GM13976 (cell line): ENCODE measurements at regions not wholly inside any gene's neighbourhood (a gene's known extent, or its start where the extent isn't known, plus 50 kb on each side); places are given as distances from the start of the nearest gene placed in this dataset.

ENCODE experiments used
- DNase-seq: peaks from one replicate; pipeline ENCODE4 v3.0.0; 2012; ENCODE audit warnings: low spot score
- CTCF ChIP-seq: IDR thresholded peaks from 2 replicates; pipeline ENCODE4 v1.5.1; 2012; ENCODE audit warnings: borderline replicate concordance, mild to moderate bottlenecking; ENCODE audit not compliant: insufficient read depth; ENCODE audit errors: extremely low read depth, missing control alignments, control extremely low read depth
- in situ Hi-C: fragments of 300-500 bp; cut with MboI; formaldehyde crosslinking; loops from one replicate; pipeline ENCODE4 v1.12.0; 2022; ENCODE audit warnings: low sequenced_read_pairs, mixed read lengths, inconsistent platforms; ENCODE audit not compliant: unreplicated experiment

DNA sequence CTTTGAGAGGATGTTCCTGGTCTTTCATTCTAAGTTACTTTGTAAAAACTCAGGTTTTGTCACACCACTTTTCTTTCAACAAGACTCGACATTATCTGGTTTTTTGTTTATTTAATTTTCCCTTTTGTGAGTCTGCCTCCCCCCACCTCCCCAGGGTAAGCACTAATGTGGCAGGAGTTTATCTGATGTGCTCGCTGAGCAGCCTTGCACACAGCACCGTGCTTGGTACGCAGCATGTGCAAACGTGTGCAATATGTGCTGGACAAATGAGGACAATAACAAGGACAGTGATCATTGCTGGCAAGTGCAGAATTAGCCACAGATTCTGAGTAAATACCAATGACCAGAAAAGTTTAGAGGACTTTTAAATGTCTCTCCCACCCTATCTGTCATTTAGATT, 391.4 kb downstream of the IRS2 start:
- in situ Hi-C loops: no loop called here
- no peak for TF ChIP-seq CTCF
- DNase-seq: no peak

- in situ Hi-C loops: no loop called here
- TF ChIP-seq CTCF: no peak
- no peak for DNase-seq
Observed at GRCh38 chr13:109394311-109394988, 391.9 kb downstream of the IRS2 start.

DNA sequence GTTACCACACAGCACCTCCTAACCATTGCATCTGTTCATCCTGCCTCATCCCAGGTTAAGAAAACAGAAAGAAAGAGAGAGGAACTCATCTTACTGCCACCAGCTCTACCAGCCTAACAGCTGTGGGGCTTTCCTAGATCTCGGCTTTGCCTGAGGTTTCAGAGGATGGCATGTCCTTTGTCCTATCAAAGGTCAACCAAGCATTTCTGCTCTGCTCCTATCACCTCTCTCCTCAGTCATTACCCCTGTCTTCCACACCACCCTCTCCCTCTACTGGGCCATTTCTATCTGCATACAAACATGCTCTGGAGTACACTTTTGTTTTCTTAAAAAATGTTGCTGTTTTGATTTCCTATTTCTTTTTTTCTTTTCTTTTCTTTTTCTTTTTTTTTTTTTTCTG, 393.3 kb downstream of the IRS2 start:
- in situ Hi-C loops: no loop called here
- no peak for TF ChIP-seq CTCF
- no peak for DNase-seq

- in situ Hi-C loops: no loop called here
- no peak for DNase-seq
- TF ChIP-seq CTCF: no peak
Observed at GRCh38 chr13:109390391-109390790, 396.0 kb downstream of the IRS2 start.

DNA sequence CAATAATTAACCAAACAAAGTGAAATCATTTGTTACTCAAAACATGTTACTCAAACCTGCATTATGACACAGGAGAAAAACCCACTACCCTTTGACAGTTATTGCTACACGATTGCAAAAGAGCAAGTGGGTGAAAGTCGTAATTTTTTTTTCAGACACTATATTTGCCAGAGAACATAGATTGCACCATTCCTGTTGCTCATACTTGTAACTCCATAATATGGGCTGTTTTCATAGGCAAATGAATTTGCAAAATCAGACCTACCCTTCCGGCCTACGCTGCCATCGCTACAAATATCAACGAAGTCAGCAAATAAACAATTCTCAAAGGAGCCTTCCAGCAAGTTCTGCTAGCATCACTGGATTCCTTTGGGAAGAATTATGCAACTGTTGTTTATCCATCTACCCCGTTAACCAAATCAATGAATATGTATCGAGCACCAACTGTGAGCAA, 396.5 kb downstream of the IRS2 start:
- TF ChIP-seq CTCF: no peak
- no peak for DNase-seq
- in situ Hi-C loops: no loop called here

DNA sequence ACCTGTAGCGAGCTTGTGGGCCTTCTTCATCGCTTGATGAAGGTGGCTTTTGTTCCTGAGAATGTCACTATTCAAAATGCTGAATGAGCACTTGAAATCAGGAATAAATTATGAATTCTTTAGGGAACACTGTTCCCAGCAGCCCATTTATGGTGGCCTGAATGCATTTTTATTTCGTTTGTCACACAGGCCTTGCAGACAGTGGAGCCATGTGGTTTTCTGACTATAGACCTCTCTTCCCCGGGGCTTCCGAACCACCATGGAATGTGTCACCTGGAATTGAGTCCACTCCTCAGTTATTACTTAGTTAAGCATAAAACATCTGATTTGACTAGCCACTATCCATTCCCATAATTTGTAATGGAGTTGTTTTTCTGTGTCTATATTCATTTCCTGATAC, 396.9 kb downstream of the IRS2 start:
- no peak for DNase-seq
- no peak for TF ChIP-seq CTCF
- in situ Hi-C loops: no loop called here

- no peak for TF ChIP-seq CTCF
- DNase-seq: no peak
- in situ Hi-C loops: no loop called here
Observed at GRCh38 chr13:109387471-109387870, 398.9 kb downstream of the IRS2 start.
